Activated CD4-positive, alpha-beta T cell treated with anti-CD3 and anti-CD28 coated beads, Interleukin-2, amount 50 U/mL, for 24 hours (primary cell): ENCODE measurements at regions not wholly inside any gene's neighbourhood (a gene's known extent, or its start where the extent isn't known, plus 50 kb on each side); places are given as distances from the start of the nearest gene placed in this dataset.
A peak's percentile ranks its signal among the peaks of the same experiment; 100 is the strongest.

Experiments used
- DNase-seq, 2 donors: peaks; one replicate each; pipeline ENCODE4 v3.0.0-alpha.2; 2020; ENCODE audit warnings: low read depth in 1 of 2, low spot score in 1 of 2

GRCh38 chr5:155903791-155904190 lies 423.2 kb upstream of the SGCD start:
- DNase-seq, result no peak

GRCh38 chr5:155905364-155905763 lies 421.6 kb upstream of the SGCD start:
- DNase-seq, result no peak

DNA sequence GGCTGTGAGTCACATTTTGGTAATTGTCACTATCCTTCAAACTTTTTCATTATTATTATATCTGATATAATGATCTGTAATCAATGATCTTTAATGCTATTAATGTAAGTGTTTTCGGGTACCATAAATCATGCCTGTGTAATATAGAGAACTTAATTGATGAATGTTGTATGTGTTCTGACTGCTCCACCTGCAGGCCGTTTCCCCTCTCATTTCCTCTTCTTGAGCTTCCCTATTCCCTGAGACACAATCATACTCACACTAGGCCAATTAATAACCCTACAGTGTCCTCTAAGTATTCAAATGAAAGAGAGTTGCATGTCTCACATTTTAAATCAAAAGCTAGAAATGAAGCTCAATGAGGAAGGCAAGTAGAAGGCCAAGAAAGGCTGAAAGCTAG lies 420.9 kb upstream of the SGCD start:
- no peak for DNase-seq

DNA sequence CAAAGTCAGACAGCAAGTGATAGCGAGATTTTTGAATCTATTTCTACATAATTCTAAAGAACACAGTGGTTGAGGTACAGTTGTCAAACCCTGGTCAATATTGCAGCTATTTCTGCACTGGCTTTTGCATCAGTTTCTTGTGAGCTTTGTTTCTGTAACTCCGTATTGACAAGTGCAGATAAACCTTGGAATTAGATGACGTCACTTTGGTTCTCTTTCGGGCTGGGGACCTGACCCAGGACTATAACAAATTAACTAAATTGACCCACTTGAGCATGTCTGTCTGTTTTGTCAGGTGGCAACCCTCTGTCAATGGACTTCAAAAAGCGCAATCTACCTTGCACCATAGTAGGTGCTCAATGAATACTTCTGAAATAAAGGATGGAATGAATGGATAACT lies 418.4 kb upstream of the SGCD start:
- DNase-seq, result no peak

- DNase-seq, result no peak
These were observed 414.7 kb upstream of the SGCD start for GRCh38 chr5:155912291-155912690.

GRCh38 chr5:155914766-155915165 lies 412.2 kb upstream of the SGCD start:
- no peak for DNase-seq

DNA sequence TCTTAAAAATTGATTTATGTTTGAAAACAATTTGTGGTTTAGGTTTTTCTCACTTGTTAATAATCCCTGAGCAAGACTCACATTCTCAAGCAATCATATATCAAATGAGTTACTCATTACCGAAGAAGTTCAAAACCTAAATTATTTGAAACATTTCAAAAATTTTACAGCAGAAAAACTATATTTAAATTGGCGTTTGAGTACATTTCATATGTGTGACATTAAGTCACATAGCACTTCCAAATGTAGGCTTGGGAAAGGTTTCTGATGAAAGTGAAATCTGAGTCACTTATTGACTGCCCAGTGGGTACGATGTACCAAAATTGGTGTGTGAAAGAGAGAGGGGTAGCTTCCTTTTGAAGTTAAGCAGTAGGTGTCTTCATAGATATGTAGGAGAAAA lies 411.4 kb upstream of the SGCD start:
- no peak for DNase-seq

- no peak for DNase-seq
These were observed 407.8 kb upstream of the SGCD start for GRCh38 chr5:155919126-155919525.

- DNase-seq, result no peak
These were observed 407.2 kb upstream of the SGCD start for GRCh38 chr5:155919725-155920124.

DNA sequence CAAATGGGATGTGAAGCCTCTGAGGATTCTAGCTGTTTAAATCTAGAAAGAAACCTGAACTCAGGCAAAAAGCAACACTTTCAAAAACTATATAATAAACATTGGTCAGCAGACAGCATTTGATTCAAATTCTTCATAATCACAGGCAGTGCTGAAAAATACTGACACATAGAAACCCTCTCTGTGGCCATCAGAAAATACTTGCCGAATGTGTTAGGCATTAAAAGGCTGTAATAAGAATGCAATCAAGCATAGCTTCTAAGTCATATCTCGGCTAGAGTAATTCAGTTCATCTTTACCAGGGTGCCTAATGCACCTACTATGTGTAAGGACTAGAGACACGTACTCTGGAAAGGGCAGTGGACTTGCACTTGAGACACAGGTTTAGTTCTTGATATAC lies 405.3 kb upstream of the SGCD start:
- DNase-seq, result no peak

- no peak for DNase-seq
These were observed 403.2 kb upstream of the SGCD start for GRCh38 chr5:155923784-155924183.

- DNase-seq, result no peak
These were observed 400.9 kb upstream of the SGCD start for GRCh38 chr5:155926031-155926430.

DNA sequence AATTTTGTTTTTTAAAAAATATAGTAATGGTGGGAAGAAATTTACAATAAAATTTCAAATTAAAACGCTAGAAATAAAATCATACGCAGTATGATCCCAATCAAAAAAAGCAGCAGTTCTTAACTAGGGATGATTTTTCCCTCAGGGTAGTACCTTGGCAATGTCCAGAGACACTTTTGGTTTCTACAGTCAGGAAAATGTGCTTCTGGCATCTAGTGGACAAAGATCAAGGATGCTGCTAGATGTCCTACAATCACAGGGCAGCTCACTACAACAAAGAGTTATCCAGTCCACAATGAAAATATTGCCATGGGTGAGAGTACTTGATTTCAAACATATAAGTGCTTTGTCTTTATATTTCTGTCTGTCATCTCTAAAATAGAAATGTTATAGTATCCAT lies 400.2 kb upstream of the SGCD start:
- no peak for DNase-seq

DNA sequence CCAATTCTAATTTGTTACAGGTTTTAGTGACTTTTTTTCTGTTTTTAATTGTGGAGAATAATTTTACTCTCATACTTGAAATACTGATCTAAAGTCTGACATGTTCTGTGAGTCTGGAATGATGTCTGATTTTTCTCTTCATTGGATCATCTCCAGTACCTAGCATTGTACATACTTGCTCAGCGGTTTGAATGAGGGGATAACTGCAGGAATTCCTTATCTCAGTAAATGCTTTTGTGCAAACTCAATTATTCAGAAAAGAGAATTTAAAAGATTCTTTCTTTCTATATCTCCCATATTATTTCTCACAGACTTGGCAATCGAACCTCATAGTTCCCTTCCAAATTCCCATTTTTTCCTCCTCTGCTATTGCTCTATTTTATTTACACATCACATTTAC lies 397.9 kb upstream of the SGCD start:
- DNase-seq, result no peak

GRCh38 chr5:155934964-155935363 lies 392.0 kb upstream of the SGCD start:
- no peak for DNase-seq

DNA sequence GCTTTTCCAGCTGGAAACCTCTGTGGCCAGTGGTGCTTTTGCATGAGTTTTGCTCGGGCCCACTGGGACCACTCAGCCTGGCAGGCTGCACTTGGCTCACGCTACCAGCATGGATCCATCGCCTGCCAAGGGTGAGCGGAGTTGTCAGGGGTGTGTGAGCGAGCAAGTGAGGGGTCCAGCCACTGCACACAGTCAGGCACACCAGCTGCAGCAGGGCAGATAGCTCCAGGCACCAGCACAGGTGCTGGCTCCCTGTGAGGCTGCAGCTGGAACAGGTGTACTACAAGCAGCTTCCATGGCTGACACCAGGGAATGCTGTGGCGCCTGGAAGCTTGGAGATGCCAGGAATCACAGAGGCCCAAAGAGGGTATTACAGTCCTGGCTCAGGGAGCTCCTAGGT lies 391.2 kb upstream of the SGCD start:
- DNase-seq, result no peak

DNA sequence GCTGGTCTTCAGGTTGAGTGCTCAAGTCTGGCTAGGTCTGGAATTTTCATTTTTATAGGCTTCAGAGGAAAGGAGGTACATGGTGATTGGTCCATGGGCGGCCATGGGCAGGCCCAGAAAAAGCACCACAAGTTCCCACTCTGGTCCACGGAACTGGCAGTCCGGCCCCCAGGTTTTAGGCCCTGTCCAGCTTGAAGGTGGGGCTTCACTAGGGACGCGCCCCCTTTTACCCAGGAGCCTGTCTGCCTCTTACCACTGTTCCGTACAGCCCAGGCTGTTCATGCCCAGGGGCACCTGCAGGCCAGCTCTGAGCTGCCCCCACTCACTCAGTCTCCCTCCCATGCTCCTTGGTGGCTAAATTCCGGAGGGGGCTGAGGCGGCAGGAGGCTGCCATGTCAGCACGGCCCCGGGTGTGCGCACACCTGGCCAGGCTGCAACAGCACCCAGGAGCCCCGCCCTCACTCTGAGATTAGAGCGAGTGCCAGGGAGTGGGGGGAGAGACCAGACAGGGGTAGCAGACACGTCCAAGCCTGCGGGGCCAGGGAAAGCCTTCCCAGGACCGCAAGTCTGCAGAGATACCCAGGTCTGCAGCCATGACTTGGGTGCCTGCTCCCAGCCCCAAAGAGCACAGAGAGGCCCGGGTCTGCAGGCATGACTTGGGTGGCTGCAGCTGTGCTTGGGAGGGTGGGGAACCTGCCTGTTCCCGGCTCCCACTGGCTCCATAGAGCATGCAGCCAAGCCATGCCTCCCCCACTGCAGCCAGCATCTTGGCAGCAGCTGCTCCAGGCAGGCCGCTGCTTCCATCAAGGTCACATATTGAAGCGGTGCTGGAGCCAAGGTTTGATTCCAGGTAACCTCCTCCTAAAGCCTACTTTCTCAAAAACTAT lies 390.2 kb upstream of the SGCD start:
- DNase-seq, result no peak

DNA sequence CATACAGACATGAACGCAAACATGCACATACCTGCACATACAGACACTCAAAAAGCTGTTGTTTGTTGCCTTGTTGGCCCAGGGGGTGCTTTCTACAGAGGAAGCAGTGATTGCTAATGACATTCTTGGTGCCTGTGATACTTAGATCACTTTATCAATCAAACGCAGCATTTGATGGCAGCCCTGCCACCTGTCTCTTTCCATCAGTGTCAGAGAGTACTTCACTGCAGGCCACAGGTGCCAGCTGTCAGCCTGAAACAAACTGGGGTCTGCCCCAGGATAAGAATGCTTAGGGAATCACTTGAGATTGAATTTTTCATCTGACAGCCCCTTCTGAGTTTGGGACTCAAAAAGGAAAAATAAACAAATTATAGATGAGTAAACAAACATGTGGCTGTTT lies 388.9 kb upstream of the SGCD start:
- no peak for DNase-seq

DNA sequence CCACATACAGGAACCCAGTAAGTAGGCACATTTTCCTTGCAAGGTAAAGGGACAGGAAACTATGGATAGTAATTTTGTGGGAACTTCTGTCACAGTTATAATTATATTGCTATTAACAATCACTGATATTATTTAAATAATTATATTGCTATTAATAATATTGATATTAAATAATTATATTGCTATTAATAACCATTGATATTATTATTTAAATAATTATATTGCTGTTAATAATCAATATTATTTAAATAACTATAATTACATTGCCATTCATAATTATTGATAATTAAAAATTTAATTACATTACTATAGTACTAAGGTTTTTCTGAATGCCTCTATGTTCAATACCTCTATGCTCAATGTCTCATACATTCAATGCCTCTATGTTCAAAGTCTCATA lies 385.6 kb upstream of the SGCD start:
- no peak for DNase-seq

GRCh38 chr5:155943516-155944407 lies 383.2 kb upstream of the SGCD start:
- DNase-seq, result peak in 1 of 2 donors; percentile 17

- no peak for DNase-seq
These were observed 379.4 kb upstream of the SGCD start for GRCh38 chr5:155947394-155948062.

- no peak for DNase-seq
These were observed 378.4 kb upstream of the SGCD start for GRCh38 chr5:155948576-155948975.
